ENCODE measurements at regions not wholly inside any gene's neighbourhood (a gene's known extent, or its start where the extent isn't known, plus 50 kb on each side); places are given as distances from the start of the nearest gene placed in this dataset.

DNA sequence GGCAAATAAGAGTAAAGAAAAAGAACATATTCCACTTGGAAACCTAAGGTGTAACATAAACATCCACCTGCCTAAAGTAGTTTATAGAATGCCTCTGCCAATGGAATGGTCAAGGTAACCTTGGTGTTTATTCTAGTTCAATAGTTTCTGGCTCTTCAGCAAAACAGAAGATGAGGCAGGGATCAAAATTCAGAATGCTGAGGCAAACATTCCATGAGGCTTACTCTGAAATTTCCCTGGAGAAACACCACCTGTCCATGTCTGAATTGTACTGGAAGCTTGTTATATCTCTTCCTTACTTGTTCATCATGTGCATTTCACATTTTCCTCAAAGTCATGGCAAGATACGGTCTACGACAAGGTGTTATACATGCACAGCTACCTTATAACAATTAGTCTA lies 1862.4 kb upstream of the ACO1 start:
- no peak for TF ChIP-seq POLR2A (IDR thresholded peaks at IDR 0.05)
- no peak for TF ChIP-seq CTCF (IDR thresholded peaks at IDR 0.05)

Measured in right lobe of liver (tissue), 4 donors.